KMS-11 (cell line): ENCODE measurements at regions not wholly inside any gene's neighbourhood (a gene's known extent, or its start where the extent isn't known, plus 50 kb on each side); places are given as distances from the start of the nearest gene placed in this dataset.

Experiments
- H2AFZ ChIP-seq: fragments of 200-600 bp; sonication (generic); 2 replicates; pipeline ENCODE4 v1.6.1; 2016; ENCODE audit warnings: antibody characterized with exemption, mixed run types, low read depth
- H3K27ac ChIP-seq: fragments of 200-600 bp; sonication (generic); 2 replicates; pipeline ENCODE4 v1.6.1; 2016; ENCODE audit warnings: mild to moderate bottlenecking, mixed run types
- H3K27me3 ChIP-seq: fragments of 200-600 bp; sonication (generic); 2 replicates; pipeline ENCODE4 v1.6.1; 2017; ENCODE audit warnings: mild to moderate bottlenecking, low read depth, mixed run types, moderate library complexity; ENCODE audit not compliant: insufficient read depth
- H3K36me3 ChIP-seq: fragments of 200-600 bp; sonication (generic); 2 replicates; pipeline ENCODE4 v1.6.1; 2017; ENCODE audit warnings: mild to moderate bottlenecking, mixed run types; ENCODE audit not compliant: insufficient read depth
- H3K4me1 ChIP-seq: fragments of 200-600 bp; sonication (generic); 2 replicates; pipeline ENCODE4 v1.6.1; 2016; ENCODE audit warnings: mild to moderate bottlenecking, low read depth, mixed run types; ENCODE audit not compliant: poor library complexity, severe bottlenecking
- H3K4me2 ChIP-seq: fragments of 200-600 bp; sonication (generic); 2 replicates; pipeline ENCODE4 v1.7.0; 2016; ENCODE audit warnings: mild to moderate bottlenecking, mixed run types
- H3K4me3 ChIP-seq: fragments of 200-600 bp; sonication (generic); IDR thresholded peaks from 2 replicates; pipeline ENCODE4 v1.6.1; 2017; ENCODE audit warnings: low read depth, low read length, mixed read lengths; ENCODE audit not compliant: insufficient read depth
- H3K79me2 ChIP-seq: fragments of 200-600 bp; sonication (generic); 2 replicates; pipeline ENCODE4 v1.6.1; 2016; ENCODE audit warnings: low read depth, mixed run types; ENCODE audit not compliant: insufficient read depth
- H3K9ac ChIP-seq: fragments of 200-600 bp; sonication (generic); 2 replicates; pipeline ENCODE4 v1.6.1; 2016; ENCODE audit warnings: mild to moderate bottlenecking, mixed run types
- H4K20me1 ChIP-seq: fragments of 200-600 bp; sonication (generic); 2 replicates; pipeline ENCODE4 v1.6.1; 2016; ENCODE audit warnings: mild to moderate bottlenecking, mixed run types; ENCODE audit not compliant: insufficient read depth
- CTCF ChIP-seq: fragments of 200-600 bp; sonication (generic); conservative IDR thresholded peaks from 2 replicates; pipeline ENCODE4 v1.6.1; 2017; ENCODE audit warnings: low read depth, mild to moderate bottlenecking, antibody characterized with exemption, low read length, moderate library complexity, mixed read lengths

- Histone ChIP-seq H3K27ac (peak overlapping the region; percentile 97), H3K9ac (peak overlapping the region; percentile 83), H3K27me3 (peaks cover 14% of the 10 kb centered on the region), H3K79me2 (peaks cover 80% of the 10 kb centered on the region), H3K36me3 (no peaks in the 10 kb centered on the region), H4K20me1 (no peaks in the 10 kb centered on the region), H3K4me1 (peaks cover 33% of the 10 kb centered on the region), H2AFZ (peak overlapping the region; percentile 11; the same call in 1 of the 2 replicates), H3K4me2 (peak overlapping the region; percentile 80), H3K4me3 (no peak overlapping the region)
- no peak for TF ChIP-seq CTCF
Measured at GRCh38 chr17:72588961-72589360, 468.1 kb downstream of the SOX9 start.

- H3K4me3 ChIP-seq = no peak overlapping the region
- TF ChIP-seq CTCF = no peak
- peaks cover 68% of the 10 kb centered on the region for H3K79me2 ChIP-seq
- peak overlapping the region; percentile 83 for H3K9ac ChIP-seq
- H3K36me3 ChIP-seq = no peaks in the 10 kb centered on the region
- peaks cover 14% of the 10 kb centered on the region for H3K27me3 ChIP-seq
- peaks cover 32% of the 10 kb centered on the region for H3K4me1 ChIP-seq
- no peak overlapping the region for H2AFZ ChIP-seq
- H3K4me2 ChIP-seq = peak overlapping the region; percentile 80
- H3K27ac ChIP-seq = peak overlapping the region; percentile 97
- no peaks in the 10 kb centered on the region for H4K20me1 ChIP-seq
Measured at GRCh38 chr17:72590382-72590781, 469.6 kb downstream of the SOX9 start.

- H3K9ac ChIP-seq = peak overlapping the region; percentile 83
- no peak overlapping the region for H3K4me3 ChIP-seq
- no peak for TF ChIP-seq CTCF
Measured at GRCh38 chr17:72590882-72591281, 470.1 kb downstream of the SOX9 start.

GRCh38 chr17:72591289-72592241, 470.7 kb downstream of the SOX9 start:
- Histone ChIP-seq H3K4me1 (peaks cover 29% of the 10 kb centered on the region), H3K27me3 (peaks cover 14% of the 10 kb centered on the region), H3K4me2 (peak overlapping the region; percentile 80), H4K20me1 (no peaks in the 10 kb centered on the region), H3K9ac (peak overlapping the region; percentile 83), H2AFZ (peak overlapping the region; percentile 65), H3K79me2 (peaks cover 58% of the 10 kb centered on the region), H3K36me3 (no peaks in the 10 kb centered on the region), H3K4me3 (no peak overlapping the region), H3K27ac (peak overlapping the region; percentile 97)
- no peak for TF ChIP-seq CTCF

More at GRCh38 chr17:72590882-72591281, 470.1 kb downstream of the SOX9 start:
- no peak overlapping the region for H2AFZ ChIP-seq
- H3K27ac ChIP-seq = peak overlapping the region; percentile 97; the same call in 1 of the 2 replicates
- H3K27me3 ChIP-seq = peaks cover 14% of the 10 kb centered on the region
- H4K20me1 ChIP-seq = no peaks in the 10 kb centered on the region
- H3K36me3 ChIP-seq = no peaks in the 10 kb centered on the region
- H3K79me2 ChIP-seq = peaks cover 63% of the 10 kb centered on the region
- H3K4me2 ChIP-seq = peak overlapping the region; percentile 80; the same call in 1 of the 2 replicates
- H3K4me1 ChIP-seq = peaks cover 27% of the 10 kb centered on the region
